ENCODE measurements at regions not wholly inside any gene's neighbourhood (a gene's known extent, or its start where the extent isn't known, plus 50 kb on each side); places are given as distances from the start of the nearest gene placed in this dataset.

GRCh38 chr5:92951746-92952145, 629.3 kb downstream of the NR2F1-AS1 start:
- Histone ChIP-seq H3K9me3 (ENCODE audit: control insufficient read depth, insufficient read depth, low read length) (peaks cover 10% of the 10 kb centered on the region; the same call in 1 of the 2 replicates), H4K20me1 (ENCODE audit: control insufficient read depth, insufficient read depth, low read depth, low read length) (no peaks in the 10 kb centered on the region), H3K36me3 (ENCODE audit: control insufficient read depth, low read length) (no peaks in the 10 kb centered on the region), H3K4me2 (ENCODE audit: low read length) (no peak overlapping the region), H3K27me3 (ENCODE audit: control insufficient read depth, low read length) (no peaks in the 10 kb centered on the region), H3K79me2 (ENCODE audit: control insufficient read depth, low read length) (no peaks in the 10 kb centered on the region), H3F3A (ENCODE audit: control insufficient read depth, insufficient read depth) (no peaks in the 10 kb centered on the region), H3K27ac (ENCODE audit: low read depth, low read length) (no peak overlapping the region), H3K4me3 (ENCODE audit: low read length) (no peak overlapping the region), H3K4me1 (ENCODE audit: control insufficient read depth, low read length) (no peaks in the 10 kb centered on the region), H3K9me2 (replicated peaks; ENCODE audit: control insufficient read depth, low read length) (no peaks in the 10 kb centered on the region)
- TF ChIP-seq EZH2phosphoT487 (IDR thresholded peaks at IDR 0.05; ENCODE audit: borderline replicate concordance, low read length) (no peak), CTCF (IDR thresholded peaks at IDR 0.05; ENCODE audit: low read depth, low read length, poor library complexity, severe bottlenecking) (no peak)

DNA sequence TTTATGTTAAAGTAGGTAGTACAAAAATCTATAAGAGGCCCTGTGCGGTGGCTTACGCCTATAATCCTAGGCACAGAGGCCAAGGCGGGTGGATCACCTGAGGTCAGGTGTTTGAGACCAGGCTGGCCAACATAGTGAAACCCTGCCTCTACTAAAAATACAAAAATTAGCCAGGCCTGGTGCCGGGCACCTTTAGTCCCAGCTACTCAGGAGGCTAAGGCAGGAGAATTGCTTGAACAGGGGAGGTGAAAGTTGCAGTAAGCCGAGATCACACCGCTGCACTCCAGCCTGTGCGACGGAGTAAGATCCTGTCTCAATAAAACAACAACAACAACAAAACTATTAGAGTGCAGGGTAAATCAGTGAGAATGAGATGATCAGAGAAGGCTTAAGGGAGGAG, 634.5 kb downstream of the NR2F1-AS1 start:
- Histone ChIP-seq H3K27ac (ENCODE audit: low read depth, low read length) (no peak overlapping the region), H3K9me2 (replicated peaks; ENCODE audit: control insufficient read depth, low read length) (no peaks in the 10 kb centered on the region), H3K79me2 (ENCODE audit: control insufficient read depth, low read length) (no peaks in the 10 kb centered on the region), H3K27me3 (ENCODE audit: control insufficient read depth, low read length) (no peaks in the 10 kb centered on the region), H3K4me3 (ENCODE audit: low read length) (no peak overlapping the region), H3K4me2 (ENCODE audit: low read length) (no peak overlapping the region), H3F3A (ENCODE audit: control insufficient read depth, insufficient read depth) (no peaks in the 10 kb centered on the region), H3K9me3 (ENCODE audit: control insufficient read depth, insufficient read depth, low read length) (no peaks in the 10 kb centered on the region), H3K4me1 (ENCODE audit: control insufficient read depth, low read length) (no peaks in the 10 kb centered on the region), H3K36me3 (ENCODE audit: control insufficient read depth, low read length) (no peaks in the 10 kb centered on the region), H4K20me1 (ENCODE audit: control insufficient read depth, insufficient read depth, low read depth, low read length) (no peaks in the 10 kb centered on the region)
- TF ChIP-seq EZH2phosphoT487 (IDR thresholded peaks at IDR 0.05; ENCODE audit: borderline replicate concordance, low read length): no peak

DNA sequence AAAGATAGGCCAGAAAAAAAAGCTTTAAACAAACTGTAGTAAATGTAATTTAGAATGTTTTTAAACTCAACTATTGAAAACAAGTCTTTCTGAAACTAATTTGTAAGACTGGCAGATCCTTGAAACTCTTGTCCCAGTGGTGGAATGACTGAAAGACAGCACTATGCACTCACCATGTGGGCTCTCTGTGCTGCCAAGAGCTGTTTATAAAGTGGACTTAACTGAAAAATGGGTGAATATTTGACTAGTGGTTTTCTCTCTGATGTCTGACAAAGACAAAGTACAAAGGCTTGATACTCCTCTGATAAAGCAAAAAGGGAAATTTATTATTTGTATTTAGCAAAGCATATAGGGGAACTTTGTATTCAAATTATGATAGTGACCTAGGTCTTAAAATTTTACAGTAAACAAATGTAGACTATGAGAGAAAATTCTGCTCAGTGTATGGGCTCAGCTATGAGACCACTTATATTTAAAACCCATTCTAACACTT, 635.4 kb downstream of the NR2F1-AS1 start:
- Histone ChIP-seq H3K4me2 (ENCODE audit: low read length) (no peak overlapping the region), H3F3A (ENCODE audit: control insufficient read depth, insufficient read depth) (no peaks in the 10 kb centered on the region), H3K9me3 (ENCODE audit: control insufficient read depth, insufficient read depth, low read length) (no peaks in the 10 kb centered on the region), H3K9me2 (replicated peaks; ENCODE audit: control insufficient read depth, low read length) (no peaks in the 10 kb centered on the region), H3K4me3 (ENCODE audit: low read length) (no peak overlapping the region), H4K20me1 (ENCODE audit: control insufficient read depth, insufficient read depth, low read depth, low read length) (no peaks in the 10 kb centered on the region), H3K27ac (ENCODE audit: low read depth, low read length) (no peak overlapping the region), H3K4me1 (ENCODE audit: control insufficient read depth, low read length) (no peaks in the 10 kb centered on the region), H3K36me3 (ENCODE audit: control insufficient read depth, low read length) (no peaks in the 10 kb centered on the region), H3K27me3 (ENCODE audit: control insufficient read depth, low read length) (no peaks in the 10 kb centered on the region), H3K79me2 (ENCODE audit: control insufficient read depth, low read length) (no peaks in the 10 kb centered on the region)
- TF ChIP-seq EZH2phosphoT487 (IDR thresholded peaks at IDR 0.05; ENCODE audit: borderline replicate concordance, low read length): no peak
- TF ChIP-seq CTCF (IDR thresholded peaks at IDR 0.05; ENCODE audit: low read depth, low read length, poor library complexity, severe bottlenecking): no peak

DNA sequence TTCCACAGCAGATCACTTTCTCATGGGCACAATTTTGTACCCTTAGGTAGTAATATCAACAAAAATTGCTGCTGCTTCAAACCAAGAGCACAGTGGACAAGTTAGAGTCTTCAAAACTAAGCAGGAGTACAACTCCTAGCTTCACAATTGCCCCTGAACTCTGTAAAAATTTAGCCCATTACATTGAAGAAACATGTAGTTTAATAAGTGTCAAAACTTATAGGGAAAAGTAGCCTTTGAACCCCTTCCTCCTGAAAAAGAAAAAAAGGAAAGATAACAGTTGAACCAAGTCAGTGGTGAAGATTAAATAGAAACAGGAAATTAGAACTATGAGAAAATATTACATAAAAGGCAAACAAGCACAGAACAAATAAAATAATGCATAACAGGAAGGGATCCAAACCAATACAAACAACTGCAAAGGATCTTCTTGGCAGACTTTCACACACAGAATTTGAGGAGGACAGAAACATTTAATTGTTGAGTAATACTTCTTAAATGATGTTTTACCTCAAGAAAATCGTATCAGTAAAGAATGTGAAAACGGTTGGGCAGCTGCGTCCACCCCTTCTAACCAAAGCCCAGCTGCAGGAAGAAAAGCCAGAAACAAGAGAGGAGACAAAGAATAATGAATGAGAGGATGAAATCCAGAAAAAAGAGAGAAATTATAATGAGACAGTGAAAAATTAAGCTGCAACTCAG, 636.0 kb downstream of the NR2F1-AS1 start:
- no peaks in the 10 kb centered on the region for H3K9me2 ChIP-seq (replicated peaks; ENCODE audit: control insufficient read depth, low read length)
- H3K4me1 ChIP-seq (ENCODE audit: control insufficient read depth, low read length): no peaks in the 10 kb centered on the region
- no peak overlapping the region for H3K27ac ChIP-seq (ENCODE audit: low read depth, low read length)
- no peaks in the 10 kb centered on the region for H4K20me1 ChIP-seq (ENCODE audit: control insufficient read depth, insufficient read depth, low read depth, low read length)
- no peaks in the 10 kb centered on the region for H3K9me3 ChIP-seq (ENCODE audit: control insufficient read depth, insufficient read depth, low read length)
- no peaks in the 10 kb centered on the region for H3K79me2 ChIP-seq (ENCODE audit: control insufficient read depth, low read length)
- no peaks in the 10 kb centered on the region for H3F3A ChIP-seq (ENCODE audit: control insufficient read depth, insufficient read depth)
- no peaks in the 10 kb centered on the region for H3K27me3 ChIP-seq (ENCODE audit: control insufficient read depth, low read length)
- H3K36me3 ChIP-seq (ENCODE audit: control insufficient read depth, low read length): no peaks in the 10 kb centered on the region
- no peak for TF ChIP-seq CTCF (IDR thresholded peaks at IDR 0.05; ENCODE audit: low read depth, low read length, poor library complexity, severe bottlenecking)
- no peak for TF ChIP-seq EZH2phosphoT487 (IDR thresholded peaks at IDR 0.05; ENCODE audit: borderline replicate concordance, low read length)
- no peak overlapping the region for H3K4me2 ChIP-seq (ENCODE audit: low read length)
- H3K4me3 ChIP-seq (ENCODE audit: low read length): no peak overlapping the region

All from DOHH2 (cell line).